ENCODE measurements at regions not wholly inside any gene's neighbourhood (a gene's known extent, or its start where the extent isn't known, plus 50 kb on each side); places are given as distances from the start of the nearest gene placed in this dataset.

GRCh38 chr1:83790446-83790845 lies 208.5 kb downstream of the TTLL7 start:
- TF ChIP-seq CTCF (IDR thresholded peaks at IDR 0.05; ENCODE audit: insufficient read depth, low read length): no peak
- no peak overlapping the region for H3K4me3 ChIP-seq (ENCODE audit: low read depth, low read length)
- no peak for DNase-seq (ENCODE audit: low read depth)

GRCh38 chr1:83787246-83787998 lies 211.5 kb downstream of the TTLL7 start:
- H3K4me3 ChIP-seq (ENCODE audit: low read depth, low read length): no peak overlapping the region
- no peak for DNase-seq (ENCODE audit: low read depth)
- TF ChIP-seq CTCF (IDR thresholded peaks at IDR 0.05; ENCODE audit: insufficient read depth, low read length): no peak

- no peak for TF ChIP-seq CTCF (IDR thresholded peaks at IDR 0.05; ENCODE audit: insufficient read depth, low read length)
- H3K4me3 ChIP-seq (ENCODE audit: low read depth, low read length): no peak overlapping the region
- DNase-seq (ENCODE audit: low read depth): no peak
These were observed 217.3 kb downstream of the TTLL7 start for GRCh38 chr1:83781667-83782066.

- H3K4me3 ChIP-seq (ENCODE audit: low read depth, low read length): no peak overlapping the region
- DNase-seq (ENCODE audit: low read depth): no peak
- no peak for TF ChIP-seq CTCF (IDR thresholded peaks at IDR 0.05; ENCODE audit: insufficient read depth, low read length)
These were observed 219.4 kb downstream of the TTLL7 start for GRCh38 chr1:83779565-83779964.

DNA sequence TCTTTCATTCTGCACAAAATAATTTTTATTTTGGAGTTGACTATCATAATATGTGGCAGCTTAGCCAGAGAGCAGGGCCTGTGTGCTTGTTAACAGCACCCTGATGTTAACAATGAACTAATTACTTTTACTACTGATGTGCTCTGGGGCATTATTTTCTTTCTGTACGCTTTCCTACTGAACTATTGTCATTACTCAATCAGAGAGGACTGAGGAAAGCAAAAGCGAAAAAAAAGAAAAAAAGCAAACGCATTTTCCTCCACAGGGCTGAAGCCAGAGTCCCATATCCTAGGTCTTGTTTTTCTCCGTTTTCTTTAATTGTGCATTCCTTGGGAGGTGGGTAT lies 221.2 kb downstream of the TTLL7 start:
- no peak for TF ChIP-seq CTCF (IDR thresholded peaks at IDR 0.05; ENCODE audit: insufficient read depth, low read length)
- H3K4me3 ChIP-seq (ENCODE audit: low read depth, low read length): no peak overlapping the region
- DNase-seq (ENCODE audit: low read depth): no peak

GRCh38 chr1:83776913-83777757 lies 221.8 kb downstream of the TTLL7 start:
- TF ChIP-seq CTCF (IDR thresholded peaks at IDR 0.05; ENCODE audit: insufficient read depth, low read length): no peak
- H3K4me3 ChIP-seq (ENCODE audit: low read depth, low read length): no peak overlapping the region
- DNase-seq (ENCODE audit: low read depth): no peak
